K562 (cell line): ENCODE measurements at regions not wholly inside any gene's neighbourhood (a gene's known extent, or its start where the extent isn't known, plus 50 kb on each side); places are given as distances from the start of the nearest gene placed in this dataset.
A peak's percentile ranks its signal among the peaks of the same experiment; 100 is the strongest.

Experiments used
- ATF1 ChIP-seq, 2 experiments: fragments of 450-650 bp in 1 of 2; IDR thresholded peaks; 2 replicates each; pipeline ENCODE4 v1.6.1; 2016; ENCODE audit warnings: missing compliant biosample characterization in 1 of 2, missing genetic modification characterization in 1 of 2
- BCOR ChIP-seq: fragments of 450-650 bp; IDR thresholded peaks from 2 replicates; pipeline ENCODE4 v1.6.1; 2016
- BRD4 ChIP-seq: fragments of 200-600 bp; sonication (generic); IDR thresholded peaks from 2 replicates; pipeline ENCODE4 v1.6.1; 2017; ENCODE audit warnings: inconsistent platforms
- CBFA2T3 ChIP-seq: fragments of 450-650 bp; IDR thresholded peaks from 2 replicates; pipeline ENCODE4 v1.6.1; 2017
- CXXC5 ChIP-seq: fragments of 250-450 bp; sonication (Bioruptor Pico); IDR thresholded peaks from 2 replicates; pipeline ENCODE4 v1.8.0; 2022; ENCODE audit warnings: inconsistent platforms, mild to moderate bottlenecking, moderate library complexity
- FOXK2 ChIP-seq, 2 experiments: fragments of 450-650 bp; IDR thresholded peaks in 1 of 2; conservative IDR thresholded peaks in 1 of 2; 2 replicates each; pipeline ENCODE4 v1.6.1; 2016; ENCODE audit warnings: low read depth in 2 of 2, mild to moderate bottlenecking in 1 of 2
- HIVEP1 ChIP-seq: fragments of 250-450 bp; sonication (Bioruptor Pico); IDR thresholded peaks from 2 replicates; pipeline ENCODE4 v1.4.0; 2020; ENCODE audit warnings: mild to moderate bottlenecking
- PBX2 ChIP-seq, 2 experiments: IDR thresholded peaks in 1 of 2; conservative IDR thresholded peaks in 1 of 2; 2 replicates each; pipeline ENCODE4 v1.6.1; 2016; ENCODE audit warnings: low read depth in 2 of 2, mild to moderate bottlenecking in 1 of 2, missing compliant biosample characterization in 1 of 2, missing genetic modification characterization in 1 of 2, moderate library complexity in 1 of 2
- SMARCC2 ChIP-seq: fragments of 450-650 bp; IDR thresholded peaks from 2 replicates; pipeline ENCODE4 v1.6.1; 2017; ENCODE audit warnings: antibody characterized with exemption, moderate library complexity, mild to moderate bottlenecking, low read depth
- SMARCE1 ChIP-seq: fragments of 450-650 bp; IDR thresholded peaks from 2 replicates; pipeline ENCODE4 v1.7.1; 2016; ENCODE audit warnings: mild to moderate bottlenecking
- TBL1XR1 ChIP-seq, 2 experiments: IDR thresholded peaks; 2 replicates each; pipeline ENCODE4 v1.6.1; 2012; ENCODE audit warnings: improper control_type of control experiment in 2 of 2, low read length in 2 of 2, mild to moderate bottlenecking in 1 of 2
- THAP7 ChIP-seq: fragments of 250-450 bp; sonication (Bioruptor Pico); IDR thresholded peaks from 2 replicates; pipeline ENCODE4 v1.5.0; 2021
- TRIM24 ChIP-seq, 2 experiments: fragments of 450-650 bp; IDR thresholded peaks; 2 replicates each; pipeline ENCODE4 v1.6.1; 2016
- VEZF1 ChIP-seq: fragments of 200-800 bp; sonication (Bioruptor generic); IDR thresholded peaks from 2 replicates; pipeline ENCODE4 v1.6.1; 2017; ENCODE audit warnings: missing genetic modification characterization, missing compliant biosample characterization
- ZBTB17 ChIP-seq: fragments of 450-650 bp; formaldehyde crosslinking; IDR thresholded peaks from 2 replicates; pipeline ENCODE4 v1.4.0; 2020; ENCODE audit warnings: mild to moderate bottlenecking
- ZBTB26 ChIP-seq: fragments of 450-650 bp; formaldehyde crosslinking; IDR thresholded peaks from 2 replicates; pipeline ENCODE4 v1.4.0; 2022; ENCODE audit warnings: missing genetic modification characterization
- ZNF217 ChIP-seq: sonication (generic); formaldehyde crosslinking; IDR thresholded peaks from 2 replicates; pipeline ENCODE4 v1.8.0; 2022; ENCODE audit warnings: mild to moderate bottlenecking, missing genetic modification reagents
- ZNF766 ChIP-seq: fragments of 200-800 bp; sonication (Bioruptor generic); conservative IDR thresholded peaks from 2 replicates; pipeline ENCODE4 v1.6.1; 2016; ENCODE audit warnings: missing genetic modification characterization, missing compliant biosample characterization
- TF ChIP-seq, protein P1 (sequence below): fragments of 200-800 bp; sonication (Bioruptor generic); IDR thresholded peaks from 2 replicates; pipeline ENCODE4 v1.6.1; 2017; ENCODE audit warnings: missing genetic modification characterization, missing compliant biosample characterization
- TF ChIP-seq, protein P2 (sequence below): fragments of 250-450 bp; sonication (Bioruptor Pico); IDR thresholded peaks from 2 replicates; pipeline ENCODE4 v1.8.0; 2022; ENCODE audit warnings: moderate library complexity, mild to moderate bottlenecking, inconsistent platforms

GRCh38 chr6:146896062-146896813 lies 297.5 kb downstream of the ADGB start (continued):
- TF ChIP-seq SMARCC2 = peak; percentile 42; the same call in 1 of the 2 replicates
- no peak for TF ChIP-seq BCOR
- TF ChIP-seq HIVEP1 (CRISPR knock-in tag) = 0 out of 2 replicates have a peak, but pooled peaks have one; percentile 41
- peak; percentile 40 to 78; a peak in 2 of 4 replicates for TF ChIP-seq TBL1XR1 (IDR thresholded peaks at IDR 0.05; ENCODE audit: low read length in 2 of 2)
- peak in 1 of 2 experiments; percentile 12; a peak in 1 of 4 replicates for TF ChIP-seq FOXK2 (conservative IDR thresholded peaks at IDR 0.05 in 1 of 2, IDR thresholded peaks at IDR 0.05 in 1 of 2; ENCODE audit: low read depth in 2 of 2)
- TF ChIP-seq ZNF766 (CRISPR knock-in tag) = peak; percentile 87; the same call in 1 of the 2 replicates
- peak; percentile 64 for TF ChIP-seq SMARCE1
- peak; percentile 84 for TF ChIP-seq CBFA2T3
- no peak for TF ChIP-seq ATF1 (CRISPR knock-in tag; IDR thresholded peaks at IDR 0.05)
- peak; percentile 36; the same call in 1 of the 2 replicates for TF ChIP-seq ATF1 (tag; IDR thresholded peaks at IDR 0.05)
- TF ChIP-seq BRD4 = peak; percentile 23; the same call in 1 of the 2 replicates
- no peak for TF ChIP-seq ZNF217 (CRISPR knock-in tag)
- TF ChIP-seq PBX2 (CRISPR knock-in tag; IDR thresholded peaks at IDR 0.05; ENCODE audit: low read depth) = no peak
- TF ChIP-seq PBX2 (tag; conservative IDR thresholded peaks at IDR 0.05; ENCODE audit: low read depth) = no peak
- 0 out of 4 replicates have a peak, but pooled peaks of 1 of the 2 experiments have one; percentile 10 for TF ChIP-seq TRIM24 (IDR thresholded peaks at IDR 0.05)
- TF ChIP-seq VEZF1 = peak; percentile 15; the same call in 1 of the 2 replicates
- TF ChIP-seq ZBTB26 (CRISPR knock-in tag) = no peak
- TF ChIP-seq, protein P1, sequence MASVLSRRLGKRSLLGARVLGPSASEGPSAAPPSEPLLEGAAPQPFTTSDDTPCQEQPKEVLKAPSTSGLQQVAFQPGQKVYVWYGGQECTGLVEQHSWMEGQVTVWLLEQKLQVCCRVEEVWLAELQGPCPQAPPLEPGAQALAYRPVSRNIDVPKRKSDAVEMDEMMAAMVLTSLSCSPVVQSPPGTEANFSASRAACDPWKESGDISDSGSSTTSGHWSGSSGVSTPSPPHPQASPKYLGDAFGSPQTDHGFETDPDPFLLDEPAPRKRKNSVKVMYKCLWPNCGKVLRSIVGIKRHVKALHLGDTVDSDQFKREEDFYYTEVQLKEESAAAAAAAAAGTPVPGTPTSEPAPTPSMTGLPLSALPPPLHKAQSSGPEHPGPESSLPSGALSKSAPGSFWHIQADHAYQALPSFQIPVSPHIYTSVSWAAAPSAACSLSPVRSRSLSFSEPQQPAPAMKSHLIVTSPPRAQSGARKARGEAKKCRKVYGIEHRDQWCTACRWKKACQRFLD = peak; percentile 14; the same call in 1 of the 2 replicates
- TF ChIP-seq, protein P2, sequence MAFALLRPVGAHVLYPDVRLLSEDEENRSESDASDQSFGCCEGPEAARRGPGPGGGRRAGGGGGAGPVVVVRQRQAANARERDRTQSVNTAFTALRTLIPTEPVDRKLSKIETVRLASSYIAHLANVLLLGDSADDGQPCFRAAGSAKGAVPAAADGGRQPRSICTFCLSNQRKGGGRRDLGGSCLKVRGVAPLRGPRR (CRISPR knock-in tag) = 0 out of 2 replicates have a peak, but pooled peaks have one; percentile 18
- peak; percentile 75 for TF ChIP-seq CXXC5 (CRISPR knock-in tag)
- peak; percentile 89; the same call in 1 of the 2 replicates for TF ChIP-seq ZBTB17
- TF ChIP-seq THAP7 (CRISPR knock-in tag) = no peak
